Thyroid gland (tissue), 4 donors: ENCODE measurements at regions not wholly inside any gene's neighbourhood (a gene's known extent, or its start where the extent isn't known, plus 50 kb on each side); places are given as distances from the start of the nearest gene placed in this dataset.

Experiments used
- POLR2A ChIP-seq, 2 donors: fragments of 450-650 bp; IDR thresholded peaks; one replicate each; pipeline ENCODE4 v1.6.1; 2017; ENCODE audit warnings: antibody characterized with exemption in 2 of 2, mild to moderate bottlenecking in 2 of 2, moderate library complexity in 1 of 2
- TF ChIP-seq, protein P1 (sequence below), 6 experiments: fragments of 200-600 bp in 3 of 6; fragments of 450-650 bp in 3 of 6; sonication (generic) in 3 of 6; IDR thresholded peaks; one replicate each; pipeline ENCODE4 v1.5.1; 2016 to 2019; ENCODE audit warnings: antibody characterized with exemption in 6 of 6, mild to moderate bottlenecking in 2 of 6, inconsistent platforms in 1 of 6, moderate library complexity in 1 of 6

DNA sequence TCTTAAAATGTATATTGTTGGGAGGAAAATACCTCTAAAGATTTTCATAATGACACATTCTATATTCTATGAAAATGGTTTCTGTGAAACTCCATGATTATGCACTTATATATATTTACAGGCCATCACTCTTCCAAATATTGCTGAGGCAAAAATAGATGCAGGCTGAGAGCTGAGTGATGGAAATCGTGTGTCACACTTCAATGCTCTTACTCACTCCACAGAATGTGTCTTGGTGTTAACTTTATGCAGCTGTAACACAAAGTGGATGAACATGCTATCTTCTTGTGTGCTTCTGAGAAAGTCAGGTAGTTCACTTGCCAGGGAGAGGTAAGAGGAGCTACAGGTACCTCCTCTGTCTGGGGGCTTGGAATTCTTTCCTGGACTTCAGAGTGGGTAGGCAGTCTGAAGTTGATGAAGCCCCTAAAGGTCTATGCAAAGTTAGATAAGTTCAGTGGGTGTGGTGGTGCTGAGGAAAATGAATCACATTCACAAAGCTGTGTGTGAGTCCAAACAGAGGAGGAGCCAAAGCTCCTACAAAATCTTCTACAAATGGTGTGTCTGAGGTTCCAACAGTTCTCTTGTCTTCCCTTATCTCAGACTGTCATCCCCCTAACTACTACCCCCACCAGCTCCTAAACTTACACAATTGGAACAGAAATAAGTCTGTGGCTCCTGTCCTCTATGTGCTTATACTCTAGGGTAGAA is 74.2 kb upstream of the ST6GAL2 start:
- TF ChIP-seq, protein P1, sequence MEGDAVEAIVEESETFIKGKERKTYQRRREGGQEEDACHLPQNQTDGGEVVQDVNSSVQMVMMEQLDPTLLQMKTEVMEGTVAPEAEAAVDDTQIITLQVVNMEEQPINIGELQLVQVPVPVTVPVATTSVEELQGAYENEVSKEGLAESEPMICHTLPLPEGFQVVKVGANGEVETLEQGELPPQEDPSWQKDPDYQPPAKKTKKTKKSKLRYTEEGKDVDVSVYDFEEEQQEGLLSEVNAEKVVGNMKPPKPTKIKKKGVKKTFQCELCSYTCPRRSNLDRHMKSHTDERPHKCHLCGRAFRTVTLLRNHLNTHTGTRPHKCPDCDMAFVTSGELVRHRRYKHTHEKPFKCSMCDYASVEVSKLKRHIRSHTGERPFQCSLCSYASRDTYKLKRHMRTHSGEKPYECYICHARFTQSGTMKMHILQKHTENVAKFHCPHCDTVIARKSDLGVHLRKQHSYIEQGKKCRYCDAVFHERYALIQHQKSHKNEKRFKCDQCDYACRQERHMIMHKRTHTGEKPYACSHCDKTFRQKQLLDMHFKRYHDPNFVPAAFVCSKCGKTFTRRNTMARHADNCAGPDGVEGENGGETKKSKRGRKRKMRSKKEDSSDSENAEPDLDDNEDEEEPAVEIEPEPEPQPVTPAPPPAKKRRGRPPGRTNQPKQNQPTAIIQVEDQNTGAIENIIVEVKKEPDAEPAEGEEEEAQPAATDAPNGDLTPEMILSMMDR (IDR thresholded peaks at IDR 0.05) = no peak
- TF ChIP-seq POLR2A (IDR thresholded peaks at IDR 0.05) = no peak
